HG03354 (cell line): ENCODE measurements at regions not wholly inside any gene's neighbourhood (a gene's known extent, or its start where the extent isn't known, plus 50 kb on each side); places are given as distances from the start of the nearest gene placed in this dataset.

Experiments used
- ATAC-seq: cut with Tn5 transposase; IDR thresholded peaks from one replicate; pipeline ENCODE4 v1.9.1; 2021; ENCODE audit warnings: mild to moderate bottlenecking; ENCODE audit not compliant: unreplicated experiment, poor library complexity, severe bottlenecking

- ATAC-seq = no peak
Measured at GRCh38 chr13:67833564-67833963, 603.4 kb upstream of the PCDH9 start.

DNA sequence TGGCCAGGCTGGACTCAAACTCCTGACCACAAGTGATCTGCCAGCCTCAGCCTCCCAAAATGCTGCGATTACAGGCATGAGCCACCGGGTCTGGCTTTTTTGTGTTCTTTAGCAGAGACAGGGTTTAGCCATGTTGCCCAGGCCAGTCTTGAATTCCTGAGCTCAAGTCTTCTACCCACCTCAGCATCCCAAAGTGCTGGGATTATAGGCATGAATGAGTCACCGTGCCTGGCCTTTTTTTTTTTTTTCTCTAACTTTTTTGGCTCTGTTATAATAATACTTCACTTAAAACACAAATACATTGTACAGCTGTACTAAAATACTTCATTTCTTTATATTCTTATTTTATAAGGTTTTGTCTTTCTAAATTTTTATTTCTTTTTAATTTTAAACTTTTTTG is 599.5 kb upstream of the PCDH9 start:
- ATAC-seq = no peak

DNA sequence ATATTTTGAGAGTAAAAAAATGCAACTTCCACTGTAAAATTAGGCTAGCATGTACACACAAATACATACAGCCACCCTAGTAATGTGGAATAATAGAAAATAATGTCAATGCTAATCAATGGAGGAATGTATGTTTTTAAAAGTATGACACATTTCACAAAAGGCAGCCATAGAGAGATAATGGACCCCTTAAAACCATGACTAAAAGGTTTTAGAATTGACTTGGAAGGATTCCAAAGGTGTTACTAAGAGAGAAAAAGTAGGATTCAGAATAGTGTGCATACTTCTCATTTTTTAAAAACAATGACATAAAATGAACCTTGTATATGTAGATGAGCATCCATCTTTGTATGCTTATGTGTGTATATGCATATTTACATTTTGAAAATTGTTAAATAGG is 597.9 kb upstream of the PCDH9 start:
- ATAC-seq = no peak

GRCh38 chr13:67821606-67822005 is 591.5 kb upstream of the PCDH9 start:
- ATAC-seq = no peak

- ATAC-seq = no peak
Measured at GRCh38 chr13:67806796-67807195, 576.7 kb upstream of the PCDH9 start.

- no peak for ATAC-seq
Measured at GRCh38 chr13:67803118-67803517, 573.0 kb upstream of the PCDH9 start.

- ATAC-seq = no peak
Measured at GRCh38 chr13:67792151-67792676, 562.1 kb upstream of the PCDH9 start.

- no peak for ATAC-seq
Measured at GRCh38 chr13:67791047-67791446, 560.9 kb upstream of the PCDH9 start.

DNA sequence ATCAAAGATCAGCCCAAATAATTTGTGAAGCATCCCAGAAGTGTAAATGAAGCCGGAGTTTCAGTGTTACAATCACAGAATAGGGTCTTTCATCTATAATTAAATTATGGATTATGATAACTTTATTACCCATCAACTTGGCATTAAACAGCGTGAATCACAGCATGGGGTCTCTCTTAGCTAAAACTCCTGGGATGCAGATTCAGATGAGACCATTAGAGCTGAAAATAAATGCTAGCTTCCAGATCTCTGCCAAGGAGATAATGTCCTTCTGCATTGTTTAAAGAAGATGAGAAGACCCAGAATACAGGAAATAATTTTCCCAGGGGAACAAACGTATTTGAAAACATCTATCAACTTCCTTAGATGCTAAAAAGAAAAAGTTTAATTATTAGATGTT is 546.0 kb upstream of the PCDH9 start:
- ATAC-seq = no peak

DNA sequence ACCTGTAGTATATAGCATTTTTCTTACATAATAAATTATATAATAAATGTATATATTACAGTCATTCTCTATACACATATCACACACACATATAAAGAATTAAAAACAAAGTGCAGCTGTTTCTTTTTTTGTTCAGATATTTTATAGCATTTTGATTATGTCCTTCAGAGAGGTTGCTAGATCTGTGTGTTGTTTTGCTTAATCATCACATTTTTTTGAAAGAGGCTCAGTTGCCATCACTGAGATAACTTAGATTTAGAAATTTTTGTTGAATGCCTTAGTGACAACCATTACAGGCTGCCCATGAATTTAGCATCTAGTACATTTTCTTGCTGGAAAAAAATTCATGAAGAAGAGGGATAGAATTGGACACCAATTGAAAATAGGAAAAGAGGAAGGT is 545.2 kb upstream of the PCDH9 start:
- ATAC-seq = no peak

GRCh38 chr13:67772807-67773453 is 542.8 kb upstream of the PCDH9 start:
- ATAC-seq = no peak

- no peak for ATAC-seq
Measured at GRCh38 chr13:67771106-67771505, 541.0 kb upstream of the PCDH9 start.

- ATAC-seq = no peak
Measured at GRCh38 chr13:67769987-67770341, 539.8 kb upstream of the PCDH9 start.

- ATAC-seq = no peak
Measured at GRCh38 chr13:67769063-67769986, 539.2 kb upstream of the PCDH9 start.

- no peak for ATAC-seq
Measured at GRCh38 chr13:67763984-67764383, 533.8 kb upstream of the PCDH9 start.

DNA sequence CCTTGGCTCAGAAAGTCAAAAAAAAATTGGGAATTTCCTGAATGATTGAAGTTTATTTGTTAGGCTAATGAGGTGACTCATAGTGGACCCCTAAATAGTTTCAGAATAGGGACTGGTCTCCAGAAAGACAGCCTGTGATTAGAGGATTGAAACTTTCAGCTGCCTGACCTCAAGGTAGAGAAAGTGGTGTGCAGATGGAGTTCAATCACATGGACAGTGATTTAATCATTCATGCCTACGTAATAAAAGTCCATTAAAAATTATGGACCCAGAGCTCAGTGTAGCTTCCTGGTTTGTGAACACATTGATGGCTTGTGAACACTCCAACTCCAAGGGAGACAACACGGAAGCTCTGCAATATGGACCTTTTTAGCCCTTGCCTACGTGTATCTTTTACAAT is 533.2 kb upstream of the PCDH9 start:
- ATAC-seq = no peak

- no peak for ATAC-seq
Measured at GRCh38 chr13:67758975-67759374, 528.8 kb upstream of the PCDH9 start.

DNA sequence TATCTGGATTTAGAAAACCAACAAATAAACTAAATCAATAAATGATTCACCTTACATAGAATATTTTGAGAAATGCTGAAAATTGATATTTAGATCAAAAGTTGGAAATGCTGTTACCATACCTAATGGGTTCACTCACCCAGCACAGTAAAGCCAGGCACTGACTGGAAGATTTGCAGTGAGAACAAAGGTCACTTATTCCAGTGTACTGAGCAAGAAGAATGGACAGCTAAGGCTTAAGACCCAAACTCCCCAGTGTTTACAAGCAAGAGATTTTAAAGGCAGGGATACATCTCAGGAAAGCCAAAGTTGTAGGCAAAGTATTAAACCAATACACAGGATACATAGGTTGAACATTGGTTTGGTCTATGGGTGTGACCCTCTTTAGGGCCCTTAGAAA is 523.9 kb upstream of the PCDH9 start:
- ATAC-seq = no peak

- no peak for ATAC-seq
Measured at GRCh38 chr13:67752759-67753158, 522.6 kb upstream of the PCDH9 start.

GRCh38 chr13:67742478-67742877 is 512.3 kb upstream of the PCDH9 start:
- no peak for ATAC-seq

GRCh38 chr13:67740871-67741535 is 510.9 kb upstream of the PCDH9 start:
- ATAC-seq = no peak
